ENCODE measurements at regions not wholly inside any gene's neighbourhood (a gene's known extent, or its start where the extent isn't known, plus 50 kb on each side); places are given as distances from the start of the nearest gene placed in this dataset.

DNA sequence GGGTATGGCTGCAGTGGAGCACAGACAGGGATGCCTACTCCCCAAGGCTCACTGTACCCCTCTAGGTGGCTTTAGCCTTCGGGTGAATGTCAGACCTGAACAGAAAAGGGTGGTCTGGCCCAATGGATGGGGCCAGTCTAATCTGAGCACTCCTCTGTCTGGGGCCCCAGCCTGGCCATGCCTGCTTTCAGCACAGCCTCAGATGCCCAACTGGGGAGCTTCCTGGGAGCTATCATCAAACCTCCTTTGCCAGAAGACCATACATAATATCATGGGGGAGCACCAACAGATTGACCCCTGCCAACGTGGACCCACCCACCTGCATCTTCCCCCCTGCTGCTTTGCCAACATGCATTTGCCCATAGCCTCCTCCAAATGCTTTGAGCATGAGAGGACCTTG, 454.1 kb upstream of the KHDRBS2 start:
- Histone ChIP-seq H3K27ac (ENCODE audit: low read length, poor library complexity, severe bottlenecking) (no peak overlapping the region), H3K4me2 (ENCODE audit: low read length, poor library complexity, severe bottlenecking) (no peak overlapping the region), H2BK5ac (ENCODE audit: low read depth, low read length, poor library complexity, severe bottlenecking) (no peak overlapping the region), H3K4me3 (ENCODE audit: insufficient read depth in 1 of 2, low read depth in 1 of 2, low read length in 2 of 2) (no peak overlapping the region), H2AFZ (ENCODE audit: low read depth, low read length) (no peak overlapping the region), H3K4ac (ENCODE audit: low read depth in 1 of 2, low read length in 2 of 2) (no peak overlapping the region), H2BK120ac (ENCODE audit: low read depth, low read length) (no peak overlapping the region), H4K91ac (ENCODE audit: low read length) (no peak overlapping the region), H4K8ac (ENCODE audit: low read length) (no peak overlapping the region), H3K4me1 (ENCODE audit: control insufficient read depth, insufficient read depth, low read depth, low read length) (no peaks in the 10 kb centered on the region), H3K9me3 (ENCODE audit: control insufficient read depth, low read length) (peaks cover 6% of the 10 kb centered on the region), H3K79me1 (replicated peaks; ENCODE audit: low read length, poor library complexity, severe bottlenecking) (no peaks in the 10 kb centered on the region), H2BK12ac (ENCODE audit: low read length in 2 of 2) (no peak overlapping the region), H3K14ac (ENCODE audit: low read length in 2 of 2) (no peak overlapping the region), H2BK15ac (ENCODE audit: low read depth, poor library complexity, severe bottlenecking) (no peak overlapping the region), H3K27me3 (ENCODE audit: control insufficient read depth in 1 of 2, insufficient read depth in 1 of 2, low read length in 2 of 2) (no peaks in the 10 kb centered on the region), H3K23ac (ENCODE audit: low read length in 2 of 2) (no peak overlapping the region), H3K9ac (ENCODE audit: low read length) (no peak overlapping the region), H3K18ac (ENCODE audit: low read depth in 1 of 2, low read length in 2 of 2) (no peak overlapping the region), H2AK5ac (ENCODE audit: low read length, severe bottlenecking) (no peak overlapping the region), H3K36me3 (ENCODE audit: control insufficient read depth in 1 of 2, insufficient read depth in 2 of 2, low read depth in 1 of 2, low read length in 2 of 2) (no peaks in the 10 kb centered on the region)
- no peak for DNase-seq
- WGBS, result 47% methylated on average over 2 of the region's 2 CpGs

DNA sequence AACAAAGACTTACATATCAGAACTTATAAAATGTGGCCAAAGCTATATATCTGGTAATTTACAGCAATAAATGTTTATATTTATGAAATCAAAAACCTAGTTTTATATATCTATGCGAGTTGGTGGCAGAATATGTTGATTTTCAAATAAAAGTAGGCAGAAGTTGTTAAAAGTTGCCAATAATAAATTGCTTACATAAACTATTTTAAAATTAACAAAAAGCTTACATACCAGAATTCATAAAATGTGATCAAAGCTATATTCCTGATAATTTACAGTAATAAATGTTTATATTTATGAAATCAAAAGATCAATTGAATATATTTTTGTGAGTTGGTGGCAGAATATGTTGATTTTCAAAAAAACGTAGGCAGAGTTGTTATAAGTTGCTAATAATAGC, 451.8 kb upstream of the KHDRBS2 start:
- H3K4ac ChIP-seq (ENCODE audit: low read depth in 1 of 2, low read length in 2 of 2), result no peak overlapping the region
- WGBS, result no CpG with 5 or more reads among the region's 2 CpGs

DNA sequence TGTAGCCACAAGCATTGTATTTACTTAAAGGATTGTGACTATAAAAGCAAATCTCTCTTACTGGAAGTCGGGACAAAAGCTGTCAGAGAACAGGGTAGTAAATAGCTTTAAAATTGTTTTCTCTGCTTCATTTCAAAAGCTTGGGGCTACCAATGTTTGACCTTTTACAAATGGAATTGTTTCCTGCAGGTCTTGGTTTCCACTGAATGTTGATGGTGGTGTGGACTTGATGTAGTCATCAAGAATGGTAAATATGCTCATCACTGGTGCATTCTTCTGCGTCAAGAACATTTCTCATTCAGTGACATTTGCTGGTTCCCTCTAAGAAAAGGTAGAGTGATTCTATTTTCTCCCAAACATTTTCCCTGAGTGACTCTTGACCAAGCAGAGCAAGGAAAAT, 435.4 kb upstream of the KHDRBS2 start:
- H3K79me1 ChIP-seq (replicated peaks; ENCODE audit: low read length, poor library complexity, severe bottlenecking), result no peaks in the 10 kb centered on the region
- 51% methylated on average over 2 of the region's 2 CpGs for WGBS
- no peak overlapping the region for H3K9ac ChIP-seq (ENCODE audit: low read length)

More for the DNA sequence above, 451.8 kb upstream of the KHDRBS2 start:
- DNase-seq, result no peak
- no peak overlapping the region for H3K27ac ChIP-seq (ENCODE audit: low read length, poor library complexity, severe bottlenecking)
- H3K14ac ChIP-seq (ENCODE audit: low read length in 2 of 2), result no peak overlapping the region
- H3K27me3 ChIP-seq (ENCODE audit: control insufficient read depth in 1 of 2, insufficient read depth in 1 of 2, low read length in 2 of 2), result no peaks in the 10 kb centered on the region
- no peaks in the 10 kb centered on the region for H3K36me3 ChIP-seq (ENCODE audit: control insufficient read depth in 1 of 2, insufficient read depth in 2 of 2, low read depth in 1 of 2, low read length in 2 of 2)
- H4K8ac ChIP-seq (ENCODE audit: low read length), result no peak overlapping the region
- H2AFZ ChIP-seq (ENCODE audit: low read depth, low read length), result no peak overlapping the region
- no peak overlapping the region for H2BK15ac ChIP-seq (ENCODE audit: low read depth, poor library complexity, severe bottlenecking)
- H3K9me3 ChIP-seq (ENCODE audit: control insufficient read depth, low read length), result peaks cover 7% of the 10 kb centered on the region
- no peak overlapping the region for H2BK5ac ChIP-seq (ENCODE audit: low read depth, low read length, poor library complexity, severe bottlenecking)
- no peak overlapping the region for H2BK12ac ChIP-seq (ENCODE audit: low read length in 2 of 2)
- no peaks in the 10 kb centered on the region for H3K4me1 ChIP-seq (ENCODE audit: control insufficient read depth, insufficient read depth, low read depth, low read length)
- no peak overlapping the region for H3K18ac ChIP-seq (ENCODE audit: low read depth in 1 of 2, low read length in 2 of 2)
- no peaks in the 10 kb centered on the region for H3K79me1 ChIP-seq (replicated peaks; ENCODE audit: low read length, poor library complexity, severe bottlenecking)
- H3K23ac ChIP-seq (ENCODE audit: low read length in 2 of 2), result no peak overlapping the region
- H3K4me3 ChIP-seq (ENCODE audit: insufficient read depth in 1 of 2, low read depth in 1 of 2, low read length in 2 of 2), result no peak overlapping the region
- H2BK120ac ChIP-seq (ENCODE audit: low read depth, low read length), result no peak overlapping the region
- H2AK5ac ChIP-seq (ENCODE audit: low read length, severe bottlenecking), result no peak overlapping the region
- H4K91ac ChIP-seq (ENCODE audit: low read length), result no peak overlapping the region
- no peak overlapping the region for H3K9ac ChIP-seq (ENCODE audit: low read length)
- H3K4me2 ChIP-seq (ENCODE audit: low read length, poor library complexity, severe bottlenecking), result no peak overlapping the region

DNA sequence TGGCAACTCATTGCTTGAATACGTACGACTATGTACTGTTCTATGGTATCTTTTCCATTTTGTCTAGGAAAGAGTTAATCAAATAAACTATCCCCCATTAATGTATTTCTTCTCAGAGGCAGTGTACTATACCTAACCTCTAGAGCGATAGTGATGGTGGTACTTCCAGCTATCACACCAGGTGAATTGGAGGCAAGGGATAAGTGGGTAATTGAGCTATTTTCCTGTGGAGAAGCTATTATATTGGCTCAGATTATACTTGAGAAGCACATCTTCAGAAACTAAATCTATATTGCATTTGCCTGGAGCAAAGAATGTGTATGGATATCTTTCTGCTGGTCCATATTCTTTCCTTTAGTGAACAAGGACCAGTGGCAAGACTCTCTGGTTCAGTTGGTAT, 430.7 kb upstream of the KHDRBS2 start:
- Histone ChIP-seq H3K27me3 (ENCODE audit: control insufficient read depth in 1 of 2, insufficient read depth in 1 of 2, low read length in 2 of 2) (no peaks in the 10 kb centered on the region), H3K4me2 (ENCODE audit: low read length, poor library complexity, severe bottlenecking) (no peak overlapping the region), H3K4me1 (ENCODE audit: control insufficient read depth, insufficient read depth, low read depth, low read length) (no peaks in the 10 kb centered on the region), H3K9me3 (ENCODE audit: control insufficient read depth, low read length) (peaks cover 9% of the 10 kb centered on the region), H2AFZ (ENCODE audit: low read depth, low read length) (no peak overlapping the region), H2BK120ac (ENCODE audit: low read depth, low read length) (no peak overlapping the region), H3K23ac (ENCODE audit: low read length in 2 of 2) (no peak overlapping the region), H2BK5ac (ENCODE audit: low read depth, low read length, poor library complexity, severe bottlenecking) (no peak overlapping the region), H2BK15ac (ENCODE audit: low read depth, poor library complexity, severe bottlenecking) (no peak overlapping the region), H3K36me3 (ENCODE audit: control insufficient read depth in 1 of 2, insufficient read depth in 2 of 2, low read depth in 1 of 2, low read length in 2 of 2) (no peaks in the 10 kb centered on the region), H3K4me3 (ENCODE audit: insufficient read depth in 1 of 2, low read depth in 1 of 2, low read length in 2 of 2) (no peak overlapping the region), H4K8ac (ENCODE audit: low read length) (no peak overlapping the region), H3K18ac (ENCODE audit: low read depth in 1 of 2, low read length in 2 of 2) (no peak overlapping the region), H2AK5ac (ENCODE audit: low read length, severe bottlenecking) (no peak overlapping the region), H3K14ac (ENCODE audit: low read length in 2 of 2) (no peak overlapping the region), H3K9ac (ENCODE audit: low read length) (no peak overlapping the region), H4K91ac (ENCODE audit: low read length) (no peak overlapping the region), H3K27ac (ENCODE audit: low read length, poor library complexity, severe bottlenecking) (no peak overlapping the region), H3K4ac (ENCODE audit: low read depth in 1 of 2, low read length in 2 of 2) (no peak overlapping the region), H3K79me1 (replicated peaks; ENCODE audit: low read length, poor library complexity, severe bottlenecking) (no peaks in the 10 kb centered on the region), H2BK12ac (ENCODE audit: low read length in 2 of 2) (no peak overlapping the region)
- WGBS, result 100% methylated on average over 1 of the region's 3 CpGs
- no peak for DNase-seq

More for the DNA sequence above, 435.4 kb upstream of the KHDRBS2 start:
- Histone ChIP-seq H3K4me1 (ENCODE audit: control insufficient read depth, insufficient read depth, low read depth, low read length) (no peaks in the 10 kb centered on the region), H3K4me3 (ENCODE audit: insufficient read depth in 1 of 2, low read depth in 1 of 2, low read length in 2 of 2) (no peak overlapping the region), H3K23ac (ENCODE audit: low read length in 2 of 2) (no peak overlapping the region), H3K27me3 (ENCODE audit: control insufficient read depth in 1 of 2, insufficient read depth in 1 of 2, low read length in 2 of 2) (no peaks in the 10 kb centered on the region), H3K18ac (ENCODE audit: low read depth in 1 of 2, low read length in 2 of 2) (no peak overlapping the region), H2BK5ac (ENCODE audit: low read depth, low read length, poor library complexity, severe bottlenecking) (no peak overlapping the region), H3K4me2 (ENCODE audit: low read length, poor library complexity, severe bottlenecking) (no peak overlapping the region), H3K4ac (ENCODE audit: low read depth in 1 of 2, low read length in 2 of 2) (no peak overlapping the region), H3K27ac (ENCODE audit: low read length, poor library complexity, severe bottlenecking) (no peak overlapping the region), H2AK5ac (ENCODE audit: low read length, severe bottlenecking) (no peak overlapping the region), H3K9me3 (ENCODE audit: control insufficient read depth, low read length) (peaks cover 28% of the 10 kb centered on the region), H4K8ac (ENCODE audit: low read length) (no peak overlapping the region), H2BK120ac (ENCODE audit: low read depth, low read length) (no peak overlapping the region), H3K36me3 (ENCODE audit: control insufficient read depth in 1 of 2, insufficient read depth in 2 of 2, low read depth in 1 of 2, low read length in 2 of 2) (no peaks in the 10 kb centered on the region), H3K14ac (ENCODE audit: low read length in 2 of 2) (no peak overlapping the region), H2BK12ac (ENCODE audit: low read length in 2 of 2) (no peak overlapping the region), H4K91ac (ENCODE audit: low read length) (no peak overlapping the region), H2AFZ (ENCODE audit: low read depth, low read length) (no peak overlapping the region), H2BK15ac (ENCODE audit: low read depth, poor library complexity, severe bottlenecking) (no peak overlapping the region)
- no peak for DNase-seq
